Ishikawa (cell line): ENCODE measurements at regions not wholly inside any gene's neighbourhood (a gene's known extent, or its start where the extent isn't known, plus 50 kb on each side); places are given as distances from the start of the nearest gene placed in this dataset.

ENCODE experiments used
- CEBPB ChIP-seq: IDR thresholded peaks from 2 replicates; pipeline ENCODE4 v1.6.1; 2012
- CREB1 ChIP-seq: IDR thresholded peaks from 2 replicates; pipeline ENCODE4 v1.6.1; 2012; ENCODE audit warnings: low read depth
- EGR1 ChIP-seq: IDR thresholded peaks from 2 replicates; pipeline ENCODE4 v1.6.1; 2012
- EP300 ChIP-seq: IDR thresholded peaks from 2 replicates; pipeline ENCODE4 v1.6.1; 2012; ENCODE audit warnings: borderline replicate concordance
- FOXM1 ChIP-seq: IDR thresholded peaks from 2 replicates; pipeline ENCODE4 v1.6.1; 2012; ENCODE audit warnings: low read depth, borderline replicate concordance
- MAX ChIP-seq: IDR thresholded peaks from 2 replicates; pipeline ENCODE4 v1.6.1; 2012
- NFIC ChIP-seq: IDR thresholded peaks from 2 replicates; pipeline ENCODE4 v1.6.1; 2012
- RAD21 ChIP-seq: IDR thresholded peaks from 2 replicates; pipeline ENCODE4 v1.6.1; 2012; ENCODE audit warnings: low read depth
- REST ChIP-seq: IDR thresholded peaks from 2 replicates; pipeline ENCODE4 v1.6.1; 2012; ENCODE audit warnings: low read depth, mild to moderate bottlenecking
- TAF1 ChIP-seq: IDR thresholded peaks from 2 replicates; pipeline ENCODE4 v1.6.1; 2012; ENCODE audit warnings: low read depth, mild to moderate bottlenecking
- TCF12 ChIP-seq: IDR thresholded peaks from 2 replicates; pipeline ENCODE4 v1.6.1; 2012; ENCODE audit warnings: low read depth
- TEAD4 ChIP-seq: IDR thresholded peaks from 2 replicates; pipeline ENCODE4 v1.6.1; 2012
- USF1 ChIP-seq: IDR thresholded peaks from 2 replicates; pipeline ENCODE4 v1.6.1; 2012
- YY1 ChIP-seq: IDR thresholded peaks from 2 replicates; pipeline ENCODE4 v1.6.1; 2012; ENCODE audit warnings: low read depth
- ZBTB7A ChIP-seq: IDR thresholded peaks from 2 replicates; pipeline ENCODE4 v1.6.1; 2012; ENCODE audit warnings: low read depth

- TF ChIP-seq TEAD4, result no peak
- TF ChIP-seq TCF12, result no peak
- no peak for TF ChIP-seq ZBTB7A
- TF ChIP-seq REST, result no peak
- TF ChIP-seq MAX, result no peak
- no peak for TF ChIP-seq RAD21
- TF ChIP-seq NFIC, result no peak
Observed at GRCh38 chr11:134560066-134560465, 148.0 kb upstream of the B3GAT1 start.

GRCh38 chr11:134559602-134559962, 147.5 kb upstream of the B3GAT1 start:
- TF ChIP-seq USF1 (no peak), CEBPB (no peak)

- no peak for TF ChIP-seq RAD21
- no peak for TF ChIP-seq EP300
- no peak for TF ChIP-seq CREB1
- TF ChIP-seq TEAD4, result no peak
- no peak for TF ChIP-seq NFIC
- TF ChIP-seq TAF1, result no peak
- TF ChIP-seq REST, result no peak
- TF ChIP-seq EGR1, result no peak
Observed at GRCh38 chr11:134558916-134559601, 147.0 kb upstream of the B3GAT1 start.

GRCh38 chr11:134558258-134558835, 146.3 kb upstream of the B3GAT1 start:
- TF ChIP-seq TAF1, result no peak
- TF ChIP-seq TCF12, result no peak
- no peak for TF ChIP-seq RAD21
- no peak for TF ChIP-seq REST
- no peak for TF ChIP-seq YY1
- no peak for TF ChIP-seq EGR1
- no peak for TF ChIP-seq ZBTB7A
- no peak for TF ChIP-seq MAX
- no peak for TF ChIP-seq USF1
- no peak for TF ChIP-seq CREB1
- TF ChIP-seq CEBPB, result no peak
- no peak for TF ChIP-seq FOXM1
- no peak for TF ChIP-seq NFIC
- TF ChIP-seq EP300, result no peak
- no peak for TF ChIP-seq TEAD4
